ENCODE measurements at regions not wholly inside any gene's neighbourhood (a gene's known extent, or its start where the extent isn't known, plus 50 kb on each side); places are given as distances from the start of the nearest gene placed in this dataset.
A peak's percentile ranks its signal among the peaks of the same experiment; 100 is the strongest.

- no peak for TF ChIP-seq ZNF565 (CRISPR knock-in tag; conservative IDR thresholded peaks at IDR 0.05; ENCODE audit: low read depth)
- TF ChIP-seq SNAI2 (CRISPR knock-in tag; IDR thresholded peaks at IDR 0.05), result no peak
- no peak for TF ChIP-seq RARB (CRISPR knock-in tag; IDR thresholded peaks at IDR 0.05)
- TF ChIP-seq PATZ1 (CRISPR knock-in tag; IDR thresholded peaks at IDR 0.05; ENCODE audit: borderline replicate concordance), result no peak
- no peak for TF ChIP-seq OSR1 (CRISPR knock-in tag; IDR thresholded peaks at IDR 0.05)
- no peak for TF ChIP-seq ARNTL (CRISPR knock-in tag; IDR thresholded peaks at IDR 0.05; ENCODE audit: borderline replicate concordance, low read depth)
- no peak for TF ChIP-seq CSRNP3 (CRISPR knock-in tag; IDR thresholded peaks at IDR 0.05)
- TF ChIP-seq CSDC2 (CRISPR knock-in tag; IDR thresholded peaks at IDR 0.05), result no peak
- TF ChIP-seq TOX (CRISPR knock-in tag; IDR thresholded peaks at IDR 0.05; ENCODE audit: borderline replicate concordance), result no peak
- no peak for TF ChIP-seq ZFP30 (CRISPR knock-in tag; IDR thresholded peaks at IDR 0.05)
- ATAC-seq, result no peak
Measured at GRCh38 chr15:98063315-98063714, 102.8 kb downstream of the ARRDC4 start.

- no peak for TF ChIP-seq ARNTL (CRISPR knock-in tag; IDR thresholded peaks at IDR 0.05; ENCODE audit: borderline replicate concordance, low read depth)
- no peak for ATAC-seq
Measured at GRCh38 chr15:98063871-98064270, 103.4 kb downstream of the ARRDC4 start.

GRCh38 chr15:98067339-98067738 is 106.8 kb downstream of the ARRDC4 start:
- no peak for TF ChIP-seq ISL1 (CRISPR knock-in tag; IDR thresholded peaks at IDR 0.05)
- TF ChIP-seq CREB5 (CRISPR knock-in tag; IDR thresholded peaks at IDR 0.05; ENCODE audit: low read depth), result no peak
- no peak for TF ChIP-seq TOX (CRISPR knock-in tag; IDR thresholded peaks at IDR 0.05; ENCODE audit: borderline replicate concordance)
- no peak for TF ChIP-seq ZFP30 (CRISPR knock-in tag; IDR thresholded peaks at IDR 0.05)
- TF ChIP-seq CSDC2 (CRISPR knock-in tag; IDR thresholded peaks at IDR 0.05), result no peak
- no peak for TF ChIP-seq ESRRG (CRISPR knock-in tag; IDR thresholded peaks at IDR 0.05)
- no peak for TF ChIP-seq PATZ1 (CRISPR knock-in tag; IDR thresholded peaks at IDR 0.05; ENCODE audit: borderline replicate concordance)
- no peak for TF ChIP-seq ZFP3 (CRISPR knock-in tag; IDR thresholded peaks at IDR 0.05)
- no peak for TF ChIP-seq TSHZ2 (CRISPR knock-in tag; IDR thresholded peaks at IDR 0.05)
- no peak for TF ChIP-seq OSR1 (CRISPR knock-in tag; IDR thresholded peaks at IDR 0.05)
- TF ChIP-seq RARB (CRISPR knock-in tag; IDR thresholded peaks at IDR 0.05), result no peak
- TF ChIP-seq SNAI2 (CRISPR knock-in tag; IDR thresholded peaks at IDR 0.05), result no peak
- no peak for TF ChIP-seq ARNTL (CRISPR knock-in tag; IDR thresholded peaks at IDR 0.05; ENCODE audit: borderline replicate concordance, low read depth)
- peak; percentile 25; the same call in 1 of the 3 replicates for ATAC-seq

DNA sequence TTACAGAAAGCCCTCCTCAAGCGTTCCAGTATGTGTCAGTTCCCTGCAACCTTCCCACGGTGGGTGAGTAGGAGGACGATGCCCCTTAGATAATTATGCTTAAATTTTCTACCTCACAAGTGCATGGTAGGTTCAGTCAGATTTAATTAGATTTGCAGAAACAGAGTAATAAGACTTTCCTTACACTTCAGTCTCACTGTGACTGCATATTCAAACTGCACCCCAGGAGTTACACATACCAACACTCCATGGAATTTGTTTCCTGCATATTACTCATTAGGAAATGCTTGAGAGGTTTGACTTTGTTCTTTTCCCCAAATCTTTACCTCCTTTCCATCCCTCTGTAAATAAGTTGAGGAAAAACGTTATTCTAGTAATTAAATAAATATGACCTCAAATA is 108.8 kb downstream of the ARRDC4 start:
- no peak for ATAC-seq
- TF ChIP-seq ISL1 (CRISPR knock-in tag; IDR thresholded peaks at IDR 0.05), result no peak
- no peak for TF ChIP-seq ZNF8 (CRISPR knock-in tag; IDR thresholded peaks at IDR 0.05)
- TF ChIP-seq OSR1 (CRISPR knock-in tag; IDR thresholded peaks at IDR 0.05), result no peak
- no peak for TF ChIP-seq ZFP3 (CRISPR knock-in tag; IDR thresholded peaks at IDR 0.05)
- no peak for TF ChIP-seq PPARA (CRISPR knock-in tag; IDR thresholded peaks at IDR 0.05; ENCODE audit: borderline replicate concordance)
- TF ChIP-seq GLIS3 (CRISPR knock-in tag; IDR thresholded peaks at IDR 0.05), result no peak
- TF ChIP-seq CREB5 (CRISPR knock-in tag; IDR thresholded peaks at IDR 0.05; ENCODE audit: low read depth), result no peak
- TF ChIP-seq TSHZ2 (CRISPR knock-in tag; IDR thresholded peaks at IDR 0.05), result no peak
- TF ChIP-seq CSDC2 (CRISPR knock-in tag; IDR thresholded peaks at IDR 0.05), result no peak
- no peak for TF ChIP-seq ZNF70 (CRISPR knock-in tag; IDR thresholded peaks at IDR 0.05)
- no peak for TF ChIP-seq TCF4 (CRISPR knock-in tag; IDR thresholded peaks at IDR 0.05; ENCODE audit: borderline replicate concordance)
